ENCODE measurements at regions not wholly inside any gene's neighbourhood (a gene's known extent, or its start where the extent isn't known, plus 50 kb on each side); places are given as distances from the start of the nearest gene placed in this dataset.

DNA sequence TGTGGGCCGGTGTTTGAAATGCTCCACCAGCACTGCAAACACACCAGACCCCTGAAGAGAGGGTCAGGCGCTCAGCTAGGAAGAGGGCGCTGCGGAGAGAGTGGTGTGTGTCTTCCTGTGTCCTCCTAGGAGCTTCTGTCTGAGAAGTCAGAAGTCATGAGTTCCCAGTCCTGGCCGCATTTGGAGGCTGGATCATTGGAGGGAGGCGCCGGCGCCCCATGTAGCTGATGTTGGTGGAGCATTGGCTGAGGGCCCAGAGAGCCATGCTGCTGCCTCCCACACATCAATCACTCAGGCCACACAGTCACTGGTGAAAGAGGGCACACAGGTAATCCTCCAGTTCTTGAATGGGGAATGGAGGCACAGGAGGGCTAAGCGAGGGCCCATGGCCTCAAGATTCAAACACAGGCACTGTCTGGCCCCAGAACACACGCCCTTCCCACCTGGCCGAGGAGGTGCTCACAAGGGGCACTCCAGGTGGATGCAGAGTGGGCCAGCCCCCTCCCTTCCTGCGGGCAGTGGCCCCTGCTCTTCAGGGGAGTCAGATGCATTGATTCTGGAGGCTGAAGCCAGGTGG, 66.3 kb downstream of the RRM2 start (continued):
- no peak for TF ChIP-seq EGR1 (IDR thresholded peaks at IDR 0.05; ENCODE audit: low read depth)

DNA sequence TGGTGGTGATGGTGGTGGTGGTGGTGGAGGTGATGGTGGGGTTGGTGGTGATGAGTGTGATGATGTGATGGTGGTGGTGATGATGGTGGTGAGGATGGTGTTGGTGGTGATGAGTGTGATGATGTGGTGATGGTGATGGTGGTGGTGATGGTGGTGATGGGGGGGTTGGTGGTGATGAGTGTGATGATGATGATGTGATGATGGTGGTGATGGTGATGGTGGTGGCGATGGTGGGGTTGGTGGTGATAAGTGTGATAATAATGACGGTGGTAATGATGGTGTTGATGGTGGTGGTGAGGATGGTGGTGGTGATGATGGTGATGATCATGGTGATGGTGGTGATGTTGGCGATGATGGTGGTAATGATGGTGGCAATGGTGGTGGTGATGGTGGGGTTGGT, 67.7 kb downstream of the RRM2 start:
- BruUV-seq (replicated peaks), result no TSS peak
- Histone ChIP-seq H3K4me3 (replicated peaks in 1 of 2; ENCODE audit: low read depth in 1 of 2, low read length in 2 of 2) (no peak overlapping the region), H3K27ac (ENCODE audit: low read depth, low read length) (no peak overlapping the region), H3K4me1 (ENCODE audit: control insufficient read depth in 1 of 2, insufficient read depth in 2 of 2, low read length in 2 of 2) (no peaks in the 10 kb centered on the region), H3K9ac (ENCODE audit: low read length) (no peak overlapping the region), H3K4me2 (ENCODE audit: low read length) (no peak overlapping the region), H3K36me3 (ENCODE audit: control insufficient read depth in 1 of 2, insufficient read depth in 2 of 2, low read length in 2 of 2) (0 out of 4 replicates have a peak, but pooled peaks cover 0 to 6% of the 10 kb centered on the region in 2 experiments), H2AFZ (ENCODE audit: low read depth, low read length, poor library complexity, severe bottlenecking) (no peak overlapping the region), H3K9me3 (ENCODE audit: control insufficient read depth in 1 of 2, insufficient read depth in 1 of 2, low read depth in 1 of 2, low read length in 2 of 2) (no peaks in the 10 kb centered on the region), H3K27me3 (ENCODE audit: insufficient read depth, low read length) (no peaks in the 10 kb centered on the region), H4K20me1 (ENCODE audit: insufficient read depth) (no peaks in the 10 kb centered on the region), H3K9me2 (ENCODE audit: insufficient read depth) (no peaks in the 10 kb centered on the region), H3K79me2 (ENCODE audit: insufficient read depth, low read length) (no peaks in the 10 kb centered on the region)
- RAD21 ChIA-PET (ENCODE audit: low non-redundant PET in 1 of 2, low total read pairs in 2 of 2, uncharacterized antibody in 2 of 2, unreplicated experiment in 2 of 2), result no interaction called here
- POLR2A ChIA-PET, result no interaction called here
- TF ChIP-seq RAD21 (IDR thresholded peaks at IDR 0.05; ENCODE audit: low read depth) (no peak), JUND (IDR thresholded peaks at IDR 0.05) (no peak), EGR1 (IDR thresholded peaks at IDR 0.05; ENCODE audit: low read depth) (no peak), SRF (IDR thresholded peaks at IDR 0.05; ENCODE audit: low read depth) (no peak), ZNF274 (IDR thresholded peaks at IDR 0.05; ENCODE audit: low read depth, low read length) (no peak), POLR2AphosphoS5 (IDR thresholded peaks at IDR 0.05; ENCODE audit: low read depth, low read length) (no peak), EZH2 (IDR thresholded peaks at IDR 0.05) (no peak), POLR2A (IDR thresholded peaks at IDR 0.05; ENCODE audit: borderline replicate concordance, extremely low read depth, insufficient read depth, insufficient read length) (no peak), CBX3 (IDR thresholded peaks at IDR 0.05; ENCODE audit: low read depth) (no peak), EZH2phosphoT487 (IDR thresholded peaks at IDR 0.05; ENCODE audit: borderline replicate concordance) (no peak), CEBPB (IDR thresholded peaks at IDR 0.05; ENCODE audit: low read depth) (no peak), FOSL1 (IDR thresholded peaks at IDR 0.05; ENCODE audit: low read depth) (no peak), YY1 (IDR thresholded peaks at IDR 0.05; ENCODE audit: extremely low read depth, insufficient replicate concordance, low read depth, low read length) (no peak)
- TF ChIP-seq, protein P1, sequence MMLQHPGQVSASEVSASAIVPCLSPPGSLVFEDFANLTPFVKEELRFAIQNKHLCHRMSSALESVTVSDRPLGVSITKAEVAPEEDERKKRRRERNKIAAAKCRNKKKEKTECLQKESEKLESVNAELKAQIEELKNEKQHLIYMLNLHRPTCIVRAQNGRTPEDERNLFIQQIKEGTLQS (IDR thresholded peaks at IDR 0.05), result no peak
- TF ChIP-seq, protein P2, sequence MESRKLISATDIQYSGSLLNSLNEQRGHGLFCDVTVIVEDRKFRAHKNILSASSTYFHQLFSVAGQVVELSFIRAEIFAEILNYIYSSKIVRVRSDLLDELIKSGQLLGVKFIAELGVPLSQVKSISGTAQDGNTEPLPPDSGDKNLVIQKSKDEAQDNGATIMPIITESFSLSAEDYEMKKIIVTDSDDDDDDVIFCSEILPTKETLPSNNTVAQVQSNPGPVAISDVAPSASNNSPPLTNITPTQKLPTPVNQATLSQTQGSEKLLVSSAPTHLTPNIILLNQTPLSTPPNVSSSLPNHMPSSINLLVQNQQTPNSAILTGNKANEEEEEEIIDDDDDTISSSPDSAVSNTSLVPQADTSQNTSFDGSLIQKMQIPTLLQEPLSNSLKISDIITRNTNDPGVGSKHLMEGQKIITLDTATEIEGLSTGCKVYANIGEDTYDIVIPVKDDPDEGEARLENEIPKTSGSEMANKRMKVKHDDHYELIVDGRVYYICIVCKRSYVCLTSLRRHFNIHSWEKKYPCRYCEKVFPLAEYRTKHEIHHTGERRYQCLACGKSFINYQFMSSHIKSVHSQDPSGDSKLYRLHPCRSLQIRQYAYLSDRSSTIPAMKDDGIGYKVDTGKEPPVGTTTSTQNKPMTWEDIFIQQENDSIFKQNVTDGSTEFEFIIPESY (IDR thresholded peaks at IDR 0.05; ENCODE audit: extremely low read depth, insufficient replicate concordance, low read length), result no peak
- TF ChIP-seq, protein P3, sequence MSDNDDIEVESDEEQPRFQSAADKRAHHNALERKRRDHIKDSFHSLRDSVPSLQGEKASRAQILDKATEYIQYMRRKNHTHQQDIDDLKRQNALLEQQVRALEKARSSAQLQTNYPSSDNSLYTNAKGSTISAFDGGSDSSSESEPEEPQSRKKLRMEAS (IDR thresholded peaks at IDR 0.05), result no peak
- intact Hi-C loops (cut with micrococcal nuclease), result no loop called here
- ATAC-seq, result no peak
- CTCF ChIA-PET, result no interaction called here
- DNase-seq (ENCODE audit: low read depth, low spot score), result no peak
